Stimulated activated naive CD8-positive, alpha-beta T cell treated with anti-CD3 and anti-CD28 coated beads, Interleukin-15, amount 100 ng/mL, for 72 hours (primary cell): ENCODE measurements at regions not wholly inside any gene's neighbourhood (a gene's known extent, or its start where the extent isn't known, plus 50 kb on each side); places are given as distances from the start of the nearest gene placed in this dataset.
"Not testable (repeated sequence)": the region's sequence is repeated elsewhere in the genome, so short reads cannot be mapped to it uniquely, and the experiment has no call there.

Experiments
- ATAC-seq: fragments of 150-1000 bp; cut with Tn5 transposase; 2 replicates; pipeline ENCODE4 v1.10.0; 2021; ENCODE audit warnings: mild to moderate bottlenecking, moderate library complexity
- DNase-seq, 2 donors: peaks; one replicate each; pipeline ENCODE4 v3.0.0; 2021 to 2022
- H3K27ac Mint-ChIP-seq, 2 donors: one replicate each; pipeline ENCODE4 v1.8.0; 2022; ENCODE audit warnings: mild to moderate bottlenecking in 2 of 2, mixed read lengths in 2 of 2, moderate library complexity in 2 of 2
- H3K27me3 Mint-ChIP-seq: one replicate; pipeline ENCODE4 v1.8.0; 2022; ENCODE audit warnings: mixed read lengths
- H3K4me1 Mint-ChIP-seq: one replicate; pipeline ENCODE4 v1.8.0; 2022; ENCODE audit warnings: mild to moderate bottlenecking, mixed read lengths
- H3K4me3 Mint-ChIP-seq, 2 donors: one replicate each; pipeline ENCODE4 v1.8.0; 2022; ENCODE audit warnings: mild to moderate bottlenecking in 2 of 2, mixed read lengths in 2 of 2, moderate library complexity in 1 of 2
- H3K9me3 Mint-ChIP-seq, 2 donors: one replicate each; pipeline ENCODE4 v1.8.0; 2022; ENCODE audit warnings: mixed read lengths in 2 of 2

GRCh38 chr21:31609081-31609480, 50.4 kb upstream of the SOD1 start:
- H3K27ac Mint-ChIP-seq, result no peak overlapping the region
- DNase-seq (no peak), ATAC-seq (no peak)
- H3K27me3 Mint-ChIP-seq, result peaks cover 19% of the 10 kb centered on the region
- no peak overlapping the region for H3K4me3 Mint-ChIP-seq
- H3K9me3 Mint-ChIP-seq, result peaks cover 15 to 19% of the 10 kb centered on the region in 2 donors
- H3K4me1 Mint-ChIP-seq, result peaks cover 16% of the 10 kb centered on the region

- Mint-ChIP-seq H3K27me3 (peaks cover 11% of the 10 kb centered on the region), H3K4me3 (no peak overlapping the region), H3K4me1 (peaks cover 9% of the 10 kb centered on the region), H3K9me3 (peaks cover 15 to 19% of the 10 kb centered on the region in 2 donors), H3K27ac (no peak overlapping the region)
- DNase-seq (no peak), ATAC-seq (no peak)
These were observed 51.7 kb upstream of the SOD1 start for GRCh38 chr21:31607791-31608190.

GRCh38 chr21:31606081-31606874, 53.2 kb upstream of the SOD1 start:
- Mint-ChIP-seq H3K4me3 (no peak overlapping the region), H3K9me3 (peaks cover 6 to 8% of the 10 kb centered on the region in 2 donors), H3K27me3 (no peaks in the 10 kb centered on the region), H3K4me1 (peaks cover 6% of the 10 kb centered on the region), H3K27ac (peak overlapping the region in 1 of 2 donors; percentile 54)
- DNase-seq (no peak), ATAC-seq (no peak)

- ATAC-seq (peak; percentile 80), DNase-seq (peak; percentile 50 to 59)
- H3K27me3 Mint-ChIP-seq, result no peaks in the 10 kb centered on the region
- no peak overlapping the region for H3K4me3 Mint-ChIP-seq
- no peaks in the 10 kb centered on the region for H3K9me3 Mint-ChIP-seq
- H3K27ac Mint-ChIP-seq, result no peak overlapping the region
- H3K4me1 Mint-ChIP-seq, result peaks cover 6% of the 10 kb centered on the region
These were observed 54.8 kb upstream of the SOD1 start for GRCh38 chr21:31604591-31605190.

- ATAC-seq (no peak), DNase-seq (no peak)
- H3K4me1 Mint-ChIP-seq, result peaks cover 4% of the 10 kb centered on the region
- H3K27ac Mint-ChIP-seq, result no peak overlapping the region
- H3K27me3 Mint-ChIP-seq, result no peaks in the 10 kb centered on the region
- no peak overlapping the region for H3K4me3 Mint-ChIP-seq
- H3K9me3 Mint-ChIP-seq, result no peaks in the 10 kb centered on the region
These were observed 59.9 kb upstream of the SOD1 start for GRCh38 chr21:31599563-31599962.

- DNase-seq, result no peak
- no peak overlapping the region for H3K27ac Mint-ChIP-seq
- ATAC-seq, result no peak
- no peaks in the 10 kb centered on the region for H3K27me3 Mint-ChIP-seq
- H3K4me3 Mint-ChIP-seq, result no peak overlapping the region
- no peaks in the 10 kb centered on the region for H3K9me3 Mint-ChIP-seq
- no peaks in the 10 kb centered on the region for H3K4me1 Mint-ChIP-seq
These were observed 60.5 kb upstream of the SOD1 start for GRCh38 chr21:31599013-31599412.

GRCh38 chr21:31597683-31598082, 61.8 kb upstream of the SOD1 start:
- ATAC-seq, result no peak
- H3K27me3 Mint-ChIP-seq, result no peaks in the 10 kb centered on the region

GRCh38 chr21:31596055-31596454, 63.4 kb upstream of the SOD1 start:
- ATAC-seq (no peak), DNase-seq (no peak)
- Mint-ChIP-seq H3K4me3 (no peak overlapping the region), H3K27me3 (no peaks in the 10 kb centered on the region), H3K4me1 (no peaks in the 10 kb centered on the region), H3K27ac (no peak overlapping the region), H3K9me3 (no peaks in the 10 kb centered on the region)

More at GRCh38 chr21:31597683-31598082, 61.8 kb upstream of the SOD1 start:
- Mint-ChIP-seq H3K9me3 (no peaks in the 10 kb centered on the region), H3K4me3 (no peak overlapping the region), H3K27ac (peak overlapping the region in 1 of 2 donors; percentile 71), H3K4me1 (no peaks in the 10 kb centered on the region)
- DNase-seq, result no peak

GRCh38 chr21:31594726-31595125, 64.8 kb upstream of the SOD1 start:
- ATAC-seq, result no peak
- Mint-ChIP-seq H3K4me3 (no peak overlapping the region), H3K27me3 (no peaks in the 10 kb centered on the region), H3K27ac (no peak overlapping the region), H3K9me3 (no peaks in the 10 kb centered on the region), H3K4me1 (no peaks in the 10 kb centered on the region)
- DNase-seq, result no peak

- no peak overlapping the region for H3K4me3 Mint-ChIP-seq
- no peak for ATAC-seq
- H3K4me1 Mint-ChIP-seq, result no peaks in the 10 kb centered on the region
- no peaks in the 10 kb centered on the region for H3K9me3 Mint-ChIP-seq
- H3K27ac Mint-ChIP-seq, result no peak overlapping the region
- no peak for DNase-seq
- no peaks in the 10 kb centered on the region for H3K27me3 Mint-ChIP-seq
These were observed 65.2 kb upstream of the SOD1 start for GRCh38 chr21:31594279-31594678.

- H3K27ac Mint-ChIP-seq, result no peak overlapping the region
- DNase-seq, result no peak
- H3K4me3 Mint-ChIP-seq, result no peak overlapping the region
- no peaks in the 10 kb centered on the region for H3K27me3 Mint-ChIP-seq
- ATAC-seq, result no peak
- H3K9me3 Mint-ChIP-seq, result no peaks in the 10 kb centered on the region
- H3K4me1 Mint-ChIP-seq, result no peaks in the 10 kb centered on the region
These were observed 66.4 kb upstream of the SOD1 start for GRCh38 chr21:31592963-31593560.

GRCh38 chr21:31592516-31592915, 67.0 kb upstream of the SOD1 start:
- no peaks in the 10 kb centered on the region for H3K27me3 Mint-ChIP-seq
- H3K4me1 Mint-ChIP-seq, result no peaks in the 10 kb centered on the region
- no peak overlapping the region for H3K27ac Mint-ChIP-seq
- no peaks in the 10 kb centered on the region for H3K9me3 Mint-ChIP-seq
- H3K4me3 Mint-ChIP-seq, result no peak overlapping the region
- DNase-seq (no peak), ATAC-seq (no peak)

- Mint-ChIP-seq H3K9me3 (no peaks in the 10 kb centered on the region), H3K4me1 (no peaks in the 10 kb centered on the region), H3K27ac (no peak overlapping the region), H3K4me3 (no peak overlapping the region), H3K27me3 (no peaks in the 10 kb centered on the region)
- DNase-seq (no peak), ATAC-seq (no peak)
These were observed 69.7 kb upstream of the SOD1 start for GRCh38 chr21:31589820-31590219.

- H3K9me3 Mint-ChIP-seq, result no peaks in the 10 kb centered on the region
- peaks cover under 1% of the 10 kb centered on the region for H3K27me3 Mint-ChIP-seq
- no peak overlapping the region for H3K27ac Mint-ChIP-seq
- DNase-seq (no peak), ATAC-seq (no peak)
- H3K4me1 Mint-ChIP-seq, result no peaks in the 10 kb centered on the region
- H3K4me3 Mint-ChIP-seq, result no peak overlapping the region
These were observed 73.4 kb upstream of the SOD1 start for GRCh38 chr21:31586118-31586517.

- H3K9me3 Mint-ChIP-seq, H3K27ac Mint-ChIP-seq, H3K4me1 Mint-ChIP-seq, ATAC-seq, DNase-seq, H3K4me3 Mint-ChIP-seq, H3K27me3 Mint-ChIP-seq: not testable (repeated sequence)
These were observed 75.6 kb upstream of the SOD1 start for GRCh38 chr21:31583937-31584336.

GRCh38 chr21:31583498-31583897, 76.0 kb upstream of the SOD1 start:
- no peak for DNase-seq
- Mint-ChIP-seq H3K27me3 (peaks cover 5% of the 10 kb centered on the region), H3K9me3 (no peaks in the 10 kb centered on the region), H3K4me1 (no peaks in the 10 kb centered on the region), H3K4me3 (no peak overlapping the region), H3K27ac (peak overlapping the region in 1 of 2 donors; percentile 27)
- ATAC-seq, result no peak
